ENCODE measurements at regions not wholly inside any gene's neighbourhood (a gene's known extent, or its start where the extent isn't known, plus 50 kb on each side); places are given as distances from the start of the nearest gene placed in this dataset.

- in situ Hi-C loops (cut with MboI), result no loop called here
- H3K4me3 ChIP-seq, result no peak overlapping the region
- ChIA-PET POLR2A (no interaction called here), CTCF (ENCODE audit: low intra/inter-chr PET ratio) (no interaction called here)
- ATAC-seq (no peak), FAIRE-seq (no peak), DNase-seq (ENCODE audit: extremely low read depth in 1 of 4, low spot score in 3 of 4) (no peak)
- no peak overlapping the region for H2AFZ ChIP-seq (ENCODE audit: low read depth, low read length)
- H3K9ac ChIP-seq (ENCODE audit: insufficient read depth in 1 of 2, low read depth in 2 of 2, low read length in 2 of 2), result no peak overlapping the region
- H3K4me1 ChIP-seq (replicated peaks in 1 of 2; ENCODE audit: control insufficient read depth in 2 of 2, insufficient read depth in 2 of 2, low read length in 2 of 2), result no peaks in the 10 kb centered on the region
- H3K9me1 ChIP-seq (ENCODE audit: control insufficient read depth, insufficient read depth, low read length), result no peaks in the 10 kb centered on the region
- intact Hi-C loops (cut with micrococcal nuclease), result no loop called here
- H3K36me3 ChIP-seq (ENCODE audit: control insufficient read depth, insufficient read depth, low read length), result no peaks in the 10 kb centered on the region
- no peaks in the 10 kb centered on the region for H3K79me2 ChIP-seq (ENCODE audit: control insufficient read depth, insufficient read depth, low read length)
- H3K27ac ChIP-seq (ENCODE audit: extremely low read depth, low read depth, low read length), result no peak overlapping the region
- no peaks in the 10 kb centered on the region for H4K20me1 ChIP-seq (replicated peaks; ENCODE audit: control insufficient read depth, insufficient read depth, low read length)
- no peaks in the 10 kb centered on the region; the same call in 1 of the 2 replicates for H3K9me3 ChIP-seq (replicated peaks; ENCODE audit: control insufficient read depth, insufficient read depth, low read depth, low read length)
- WGBS (ENCODE audit: insufficient coverage, low coverage, missing lambda C conversion rate), result 0% methylated on average over 4 of the region's 4 CpGs
- no TSS peak for BruUV-seq (replicated peaks)
- TF ChIP-seq TRIM25 (IDR thresholded peaks at IDR 0.05; ENCODE audit: borderline replicate concordance) (no peak), ZFP30 (CRISPR knock-in tag; IDR thresholded peaks at IDR 0.05; ENCODE audit: borderline replicate concordance) (no peak), RBM14 (IDR thresholded peaks at IDR 0.05; ENCODE audit: borderline replicate concordance, insufficient read depth, low read depth, low read length) (no peak), MCM5 (IDR thresholded peaks at IDR 0.05; ENCODE audit: low read depth) (no peak), MBD1 (CRISPR knock-in tag; IDR thresholded peaks at IDR 0.05) (no peak), SUPT5H (IDR thresholded peaks at IDR 0.05) (no peak), IRF1 (CRISPR knock-in tag; IDR thresholded peaks at IDR 0.05; ENCODE audit: borderline replicate concordance) (no peak), FOSL1 (tag; conservative IDR thresholded peaks at IDR 0.05) (no peak)
- no peaks in the 10 kb centered on the region for H3K27me3 ChIP-seq (ENCODE audit: control insufficient read depth in 2 of 2, insufficient read depth in 2 of 2, low read length in 2 of 2)
- H3K4me2 ChIP-seq (ENCODE audit: insufficient read depth, low read length), result no peak overlapping the region
Measured at GRCh38 chr7:15836041-15836440, 149.6 kb upstream of the MEOX2 start.
